ENCODE measurements at regions not wholly inside any gene's neighbourhood (a gene's known extent, or its start where the extent isn't known, plus 50 kb on each side); places are given as distances from the start of the nearest gene placed in this dataset.

GRCh38 chr2:45276914-45277313 lies 267.7 kb upstream of the SIX2 start:
- TF ChIP-seq MYC (IDR thresholded peaks at IDR 0.05; ENCODE audit: low read depth, low read length) (no peak), CTCF (IDR thresholded peaks at IDR 0.05; ENCODE audit: low read depth, low read length) (no peak), POLR2A (IDR thresholded peaks at IDR 0.05; ENCODE audit: extremely low read depth, insufficient read length) (no peak)
- TF ChIP-seq, protein P1, sequence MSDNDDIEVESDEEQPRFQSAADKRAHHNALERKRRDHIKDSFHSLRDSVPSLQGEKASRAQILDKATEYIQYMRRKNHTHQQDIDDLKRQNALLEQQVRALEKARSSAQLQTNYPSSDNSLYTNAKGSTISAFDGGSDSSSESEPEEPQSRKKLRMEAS (IDR thresholded peaks at IDR 0.05; ENCODE audit: low read depth, low read length): no peak
- no peak overlapping the region for H3K4me3 ChIP-seq (ENCODE audit: low read depth, low read length)
- no peak for DNase-seq (ENCODE audit: low read depth)

GRCh38 chr2:45275806-45276205 lies 266.6 kb upstream of the SIX2 start:
- no peak overlapping the region for H3K4me3 ChIP-seq (ENCODE audit: low read depth, low read length)
- TF ChIP-seq CTCF (IDR thresholded peaks at IDR 0.05; ENCODE audit: low read depth, low read length) (no peak), POLR2A (IDR thresholded peaks at IDR 0.05; ENCODE audit: extremely low read depth, insufficient read length) (no peak), MYC (IDR thresholded peaks at IDR 0.05; ENCODE audit: low read depth, low read length) (no peak)
- TF ChIP-seq, protein P1 (IDR thresholded peaks at IDR 0.05; ENCODE audit: low read depth, low read length): no peak
- no peak for DNase-seq (ENCODE audit: low read depth)

DNA sequence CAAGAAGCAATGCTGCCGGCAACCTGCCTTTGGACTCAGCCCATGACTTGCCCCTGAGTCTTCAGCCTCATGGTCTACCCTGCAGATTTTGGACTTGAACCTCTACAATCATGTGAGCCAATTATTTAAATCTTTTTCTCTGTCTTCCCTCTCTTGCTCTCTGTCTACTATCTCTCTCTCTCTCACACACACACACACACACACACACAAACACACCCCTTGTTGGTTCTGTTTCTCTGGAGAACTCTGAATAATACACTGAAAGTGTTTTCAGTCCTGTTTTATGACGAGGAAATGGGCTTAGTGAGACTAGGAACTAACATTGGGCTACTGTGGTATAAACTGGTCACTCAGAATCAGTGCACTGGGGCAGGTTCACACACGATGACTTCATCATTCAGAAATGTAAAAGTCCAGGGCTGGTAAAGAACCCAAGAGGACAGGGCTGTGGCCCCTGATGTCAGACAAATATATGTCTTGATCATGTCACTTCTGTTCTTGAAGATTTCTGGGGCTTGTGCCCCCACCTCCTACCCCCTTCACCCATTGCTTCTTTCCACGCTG lies 266.1 kb upstream of the SIX2 start:
- DNase-seq (ENCODE audit: low read depth): no peak
- TF ChIP-seq, protein P1 (IDR thresholded peaks at IDR 0.05; ENCODE audit: low read depth, low read length): no peak
- TF ChIP-seq POLR2A (IDR thresholded peaks at IDR 0.05; ENCODE audit: extremely low read depth, insufficient read length) (no peak), CTCF (IDR thresholded peaks at IDR 0.05; ENCODE audit: low read depth, low read length) (no peak), MYC (IDR thresholded peaks at IDR 0.05; ENCODE audit: low read depth, low read length) (no peak)
- no peak overlapping the region for H3K4me3 ChIP-seq (ENCODE audit: low read depth, low read length)

DNA sequence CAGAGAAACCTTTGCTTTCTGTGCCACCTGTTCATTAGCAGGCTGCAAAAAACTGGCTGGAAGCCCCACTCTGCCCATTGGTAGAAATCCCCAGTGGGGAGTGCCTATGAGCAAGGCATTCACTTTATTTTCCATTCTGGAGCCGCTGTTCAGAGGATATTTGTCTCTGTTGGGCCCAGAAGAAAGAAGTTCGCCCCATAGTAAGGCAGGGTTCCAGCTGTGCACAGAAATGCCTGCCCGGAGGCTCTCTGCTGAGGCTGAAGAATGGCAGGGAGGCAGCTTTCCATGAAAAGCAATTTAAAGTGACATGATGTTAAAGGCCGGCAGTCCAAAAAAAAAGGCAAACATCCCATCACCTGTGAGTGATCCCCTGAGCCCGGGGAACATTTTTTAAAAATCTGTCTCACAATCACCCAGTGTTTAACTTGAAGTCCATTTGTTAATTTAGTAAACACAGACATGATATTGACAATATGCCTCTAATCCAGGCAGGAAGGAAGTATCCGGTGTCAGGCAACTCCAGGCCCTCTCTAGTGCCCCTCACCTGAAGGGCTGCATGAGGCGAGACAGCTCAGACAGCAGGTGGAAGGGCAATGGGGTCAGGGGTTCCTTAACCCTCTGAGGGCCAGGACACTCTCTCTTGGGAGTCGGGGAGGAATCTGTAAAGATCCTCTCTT lies 265.1 kb upstream of the SIX2 start:
- DNase-seq (ENCODE audit: low read depth): no peak
- TF ChIP-seq POLR2A (IDR thresholded peaks at IDR 0.05; ENCODE audit: extremely low read depth, insufficient read length) (no peak), CTCF (IDR thresholded peaks at IDR 0.05; ENCODE audit: low read depth, low read length) (no peak), MYC (IDR thresholded peaks at IDR 0.05; ENCODE audit: low read depth, low read length) (no peak)
- TF ChIP-seq, protein P1 (IDR thresholded peaks at IDR 0.05; ENCODE audit: low read depth, low read length): no peak
- no peak overlapping the region for H3K4me3 ChIP-seq (ENCODE audit: low read depth, low read length)

- TF ChIP-seq CTCF (IDR thresholded peaks at IDR 0.05; ENCODE audit: low read depth, low read length): no peak
- no peak overlapping the region for H3K4me3 ChIP-seq (ENCODE audit: low read depth, low read length)
- no peak for DNase-seq (ENCODE audit: low read depth)
Measured at GRCh38 chr2:45273412-45274249, 264.4 kb upstream of the SIX2 start.

All from NB4 (cell line).